Activated CD8-positive, alpha-beta T cell treated with anti-CD3 and anti-CD28 coated beads, Interleukin-2, amount 10 ng/mL, durations not matched to agents 7 days and 5 days (primary cell): ENCODE measurements at regions not wholly inside any gene's neighbourhood (a gene's known extent, or its start where the extent isn't known, plus 50 kb on each side); places are given as distances from the start of the nearest gene placed in this dataset.

Experiments used
- ATAC-seq: fragments of 150-1000 bp; cut with Tn5 transposase; one replicate; pipeline ENCODE4 v1.10.0; 2021; ENCODE audit warnings: moderate library complexity
- CTCF ChIA-PET: fragments of 350-600 bp; sonication (Branson Sonifier 250); formaldehyde crosslinking; loops from one replicate; lab custom pipeline; 2021; ENCODE audit warnings: antibody characterized with exemption; lab: Charles Lee
- POLR2A ChIA-PET: fragments of 350-600 bp; sonication (Branson Sonifier 250); formaldehyde crosslinking; loops from one replicate; lab custom pipeline; 2021; ENCODE audit warnings: antibody characterized with exemption; lab: Charles Lee
- DNase-seq: peaks from one replicate; pipeline ENCODE4 v3.0.0-alpha.2; 2020
- H3K27ac Mint-ChIP-seq: one replicate; pipeline ENCODE4 v1.8.0; 2021; ENCODE audit warnings: mild to moderate bottlenecking, mixed read lengths
- H3K27me3 Mint-ChIP-seq: one replicate; pipeline ENCODE4 v1.8.0; 2021; ENCODE audit warnings: low read depth, mixed read lengths
- H3K36me3 Mint-ChIP-seq: one replicate; pipeline ENCODE4 v1.8.0; 2021; ENCODE audit warnings: low read depth, mixed read lengths
- H3K4me1 Mint-ChIP-seq: one replicate; pipeline ENCODE4 v1.8.0; 2021; ENCODE audit warnings: low read depth, mixed read lengths
- H3K4me3 Mint-ChIP-seq: one replicate; pipeline ENCODE4 v1.8.0; 2021; ENCODE audit warnings: mild to moderate bottlenecking, mixed read lengths
- H3K9me3 Mint-ChIP-seq: one replicate; pipeline ENCODE4 v1.8.0; 2022; ENCODE audit warnings: mixed read lengths; ENCODE audit not compliant: insufficient read depth

DNA sequence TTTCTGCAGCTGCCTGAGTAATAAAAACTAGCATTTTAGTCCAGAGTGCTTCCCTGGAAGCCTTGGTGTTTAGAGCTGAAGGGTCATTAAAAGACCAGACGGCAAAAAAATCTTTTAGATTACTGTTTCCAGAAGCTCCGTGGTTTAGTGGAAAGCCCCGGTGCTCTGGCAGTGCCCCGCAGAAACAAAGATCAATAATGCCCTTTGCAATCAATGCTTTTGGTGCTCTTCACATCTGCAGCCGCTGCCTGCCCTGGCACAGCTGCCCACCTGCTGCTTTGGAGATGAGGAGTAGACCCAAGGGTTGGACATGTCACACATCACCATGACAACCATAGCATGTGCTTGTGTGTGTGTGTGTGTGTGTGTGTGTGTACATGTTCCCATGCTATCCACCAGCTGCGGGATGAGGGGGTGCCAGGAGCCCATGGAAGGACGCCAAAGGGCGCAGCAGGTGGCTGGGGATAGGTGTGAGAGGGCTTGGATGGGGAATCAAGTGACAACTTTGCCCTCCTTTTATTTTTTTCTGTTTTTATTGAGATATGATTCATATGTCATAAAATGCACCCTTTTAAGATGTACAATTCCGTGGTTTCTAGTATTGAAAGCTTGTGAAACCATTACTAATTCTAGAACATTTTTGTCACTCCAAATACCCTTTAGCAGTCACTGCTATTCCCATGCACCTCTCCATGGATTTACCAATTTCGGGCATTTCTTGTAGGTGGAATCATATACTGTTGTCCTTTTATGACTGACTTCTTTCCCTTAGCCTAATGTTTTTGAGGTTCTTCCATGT lies 75.7 kb upstream of the KLHL25 start:
- no peak for DNase-seq
- no peak overlapping the region for H3K4me3 Mint-ChIP-seq
- peaks cover 11% of the 10 kb centered on the region for H3K27me3 Mint-ChIP-seq
- ChIA-PET CTCF (no interaction called here), POLR2A (no interaction called here)
- no peak for ATAC-seq
- H3K4me1 Mint-ChIP-seq, result no peaks in the 10 kb centered on the region
- no peaks in the 10 kb centered on the region for H3K36me3 Mint-ChIP-seq
- H3K9me3 Mint-ChIP-seq, result no peaks in the 10 kb centered on the region
- no peak overlapping the region for H3K27ac Mint-ChIP-seq

DNA sequence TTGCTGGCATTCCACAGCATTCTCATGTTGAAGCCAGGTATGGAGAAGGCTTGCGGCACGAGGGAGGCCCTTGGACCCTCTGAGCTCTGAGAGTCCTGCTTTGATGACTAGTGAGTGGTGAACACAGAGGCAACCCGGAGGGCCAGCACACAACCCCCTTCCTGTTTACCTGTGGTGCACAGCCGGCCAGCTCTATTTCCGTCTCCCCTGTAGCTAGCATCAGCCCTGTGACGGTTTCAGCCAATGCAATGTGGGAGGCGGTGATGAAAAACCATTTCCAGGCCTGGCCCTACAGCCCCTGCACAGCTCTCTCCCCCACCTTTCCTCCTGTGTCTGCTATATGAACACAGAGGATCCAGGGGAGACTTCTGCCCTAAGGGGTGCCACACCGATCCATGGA lies 76.8 kb upstream of the KLHL25 start:
- CTCF ChIA-PET, result no interaction called here
- Mint-ChIP-seq H3K27ac (no peak overlapping the region), H3K9me3 (no peaks in the 10 kb centered on the region), H3K4me1 (no peaks in the 10 kb centered on the region), H3K4me3 (no peak overlapping the region), H3K36me3 (no peaks in the 10 kb centered on the region), H3K27me3 (peaks cover 8% of the 10 kb centered on the region)
- ATAC-seq (no peak), DNase-seq (no peak)
- POLR2A ChIA-PET, result no interaction called here

DNA sequence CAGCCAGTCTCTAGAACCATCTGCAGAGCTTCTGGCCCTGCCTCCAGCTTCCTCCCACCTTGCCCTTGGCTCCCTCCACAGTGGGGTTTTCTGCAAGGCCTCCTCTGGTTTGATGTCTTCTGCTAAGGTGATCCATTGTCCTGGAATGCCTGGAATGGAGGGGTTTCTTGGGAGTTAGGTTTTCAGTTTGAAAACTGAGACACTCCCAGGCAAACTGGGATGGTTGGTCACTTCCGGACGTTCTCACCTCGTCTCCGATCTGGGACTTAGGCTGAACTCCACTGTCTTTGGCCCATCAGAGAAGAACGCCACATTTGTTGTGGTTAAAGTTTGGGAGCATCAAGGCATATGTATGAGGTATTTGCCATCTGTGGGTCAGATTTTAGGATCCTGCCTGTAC lies 77.4 kb upstream of the KLHL25 start:
- POLR2A ChIA-PET, result no interaction called here
- no peak overlapping the region for H3K27ac Mint-ChIP-seq
- CTCF ChIA-PET, result no interaction called here

DNA sequence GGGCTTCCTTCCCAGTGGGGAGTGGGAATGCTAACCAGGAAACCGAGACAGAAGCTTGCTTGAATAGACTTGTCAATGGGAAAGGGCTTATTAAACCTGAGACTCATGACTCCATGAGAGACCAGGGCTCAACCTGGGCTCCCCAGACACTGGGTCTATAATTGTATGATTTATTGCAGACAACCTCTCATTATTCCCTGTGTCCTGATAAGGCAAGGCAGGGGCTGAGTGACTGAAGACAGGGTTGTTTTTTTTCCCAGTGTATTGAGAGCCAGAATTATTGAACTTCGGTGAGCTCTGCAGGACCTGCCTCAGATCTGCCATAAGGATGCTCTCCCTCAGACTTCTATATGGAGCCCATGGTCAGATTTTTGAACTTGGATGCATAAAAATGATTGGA lies 79.5 kb upstream of the KLHL25 start:
- ChIA-PET CTCF (no interaction called here), POLR2A (no interaction called here)
- Mint-ChIP-seq H3K9me3 (no peaks in the 10 kb centered on the region), H3K36me3 (no peaks in the 10 kb centered on the region), H3K4me3 (no peak overlapping the region), H3K27me3 (peaks cover 15% of the 10 kb centered on the region), H3K27ac (no peak overlapping the region), H3K4me1 (no peaks in the 10 kb centered on the region)
- no peak for ATAC-seq
- no peak for DNase-seq

More for the DNA sequence above, 77.4 kb upstream of the KLHL25 start:
- DNase-seq (no peak), ATAC-seq (no peak)
- Mint-ChIP-seq H3K9me3 (no peaks in the 10 kb centered on the region), H3K27me3 (peaks cover 8% of the 10 kb centered on the region), H3K4me1 (no peaks in the 10 kb centered on the region), H3K36me3 (no peaks in the 10 kb centered on the region), H3K4me3 (no peak overlapping the region)

DNA sequence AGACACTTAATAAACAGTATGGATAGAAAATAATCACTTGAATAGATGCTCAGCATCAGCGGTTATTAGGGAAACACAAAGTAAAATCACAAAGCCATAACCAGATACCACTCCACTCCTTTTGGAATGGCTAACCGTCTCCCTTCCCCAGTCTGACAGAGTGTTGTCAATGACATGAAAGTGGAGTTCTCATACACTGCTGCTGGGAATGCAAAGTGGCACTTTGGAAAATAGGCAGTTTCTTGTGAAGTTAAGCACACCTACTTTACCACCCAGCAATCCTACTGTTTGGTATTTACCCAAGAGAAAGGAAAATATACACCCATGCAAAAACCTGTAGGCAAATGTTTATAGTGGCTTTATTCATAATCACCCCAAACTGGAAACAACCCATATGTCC lies 81.0 kb upstream of the KLHL25 start:
- Mint-ChIP-seq H3K27me3 (peaks cover 22% of the 10 kb centered on the region), H3K4me1 (no peaks in the 10 kb centered on the region), H3K27ac (no peak overlapping the region), H3K36me3 (no peaks in the 10 kb centered on the region), H3K9me3 (no peaks in the 10 kb centered on the region), H3K4me3 (no peak overlapping the region)
- DNase-seq, result no peak
- ChIA-PET CTCF (no interaction called here), POLR2A (no interaction called here)
- ATAC-seq, result no peak

DNA sequence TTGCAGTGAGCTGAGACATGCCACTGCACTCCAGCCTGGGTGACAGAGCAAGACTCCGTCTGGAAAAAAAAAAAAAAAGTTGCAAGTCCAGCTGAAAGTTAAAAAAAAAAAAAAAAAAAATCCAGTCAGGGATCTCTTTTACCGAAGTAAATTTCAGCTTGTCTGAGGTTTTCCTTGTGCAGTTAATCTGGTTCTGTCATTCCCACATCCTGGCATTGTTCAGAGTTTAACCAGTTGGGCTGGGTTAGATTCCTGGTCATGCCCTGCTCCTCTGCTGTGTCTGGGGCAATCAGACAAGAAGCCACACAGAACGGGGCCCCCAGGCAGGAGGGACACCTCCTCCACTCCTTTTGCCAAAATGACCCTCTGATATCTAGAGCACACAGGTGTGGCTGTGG lies 84.1 kb upstream of the KLHL25 start:
- DNase-seq (no peak), ATAC-seq (no peak)
- Mint-ChIP-seq H3K36me3 (no peaks in the 10 kb centered on the region), H3K27me3 (peaks cover 21% of the 10 kb centered on the region), H3K4me1 (no peaks in the 10 kb centered on the region), H3K4me3 (no peak overlapping the region), H3K9me3 (no peaks in the 10 kb centered on the region), H3K27ac (no peak overlapping the region)
- ChIA-PET CTCF (no interaction called here), POLR2A (no interaction called here)

DNA sequence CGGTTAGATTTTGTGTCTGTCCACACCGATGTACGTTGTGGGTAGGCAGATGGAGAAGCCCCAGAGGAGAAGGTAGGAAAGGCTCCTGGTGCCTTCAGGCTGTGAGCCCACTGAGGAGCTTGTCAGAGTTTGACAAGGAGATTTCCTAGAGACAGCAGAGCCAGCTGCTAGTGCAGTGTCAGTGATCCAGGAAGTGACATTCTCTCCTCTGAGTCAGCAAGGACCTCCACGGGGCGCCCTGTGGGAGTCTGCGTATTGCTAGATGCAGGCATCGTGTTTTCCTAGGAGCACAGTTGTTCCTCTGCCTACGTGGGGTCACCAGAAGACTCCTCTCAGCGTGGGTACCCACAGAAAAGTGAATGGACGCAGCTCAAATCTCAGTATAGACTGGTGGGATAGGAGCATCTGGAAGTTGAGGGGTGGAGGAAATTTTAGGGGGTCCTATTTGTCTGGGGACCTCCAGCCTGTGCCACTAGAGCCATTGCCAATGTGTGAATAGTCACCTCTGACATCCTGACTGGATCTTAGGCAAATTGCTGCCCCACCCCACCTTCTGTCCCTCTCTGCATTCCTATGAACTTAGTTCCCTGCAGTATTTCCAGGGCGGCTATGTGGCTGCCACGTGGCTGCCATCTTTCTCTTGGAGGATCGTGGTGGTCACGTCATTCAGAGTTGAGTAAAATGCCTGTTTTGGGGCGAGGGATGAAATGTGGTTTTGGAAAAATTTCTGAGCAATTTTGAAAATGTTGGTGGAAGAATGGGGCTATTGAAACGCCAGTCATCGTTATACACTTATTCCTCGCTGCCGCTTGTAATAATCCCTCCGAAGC lies 84.8 kb upstream of the KLHL25 start:
- DNase-seq (no peak), ATAC-seq (no peak)
- H3K4me3 Mint-ChIP-seq, result no peak overlapping the region
- no peaks in the 10 kb centered on the region for H3K4me1 Mint-ChIP-seq
- peaks cover 21% of the 10 kb centered on the region for H3K27me3 Mint-ChIP-seq
- CTCF ChIA-PET, result no interaction called here
- H3K36me3 Mint-ChIP-seq, result no peaks in the 10 kb centered on the region
- POLR2A ChIA-PET, result no interaction called here
- H3K27ac Mint-ChIP-seq, result no peak overlapping the region
- no peaks in the 10 kb centered on the region for H3K9me3 Mint-ChIP-seq

DNA sequence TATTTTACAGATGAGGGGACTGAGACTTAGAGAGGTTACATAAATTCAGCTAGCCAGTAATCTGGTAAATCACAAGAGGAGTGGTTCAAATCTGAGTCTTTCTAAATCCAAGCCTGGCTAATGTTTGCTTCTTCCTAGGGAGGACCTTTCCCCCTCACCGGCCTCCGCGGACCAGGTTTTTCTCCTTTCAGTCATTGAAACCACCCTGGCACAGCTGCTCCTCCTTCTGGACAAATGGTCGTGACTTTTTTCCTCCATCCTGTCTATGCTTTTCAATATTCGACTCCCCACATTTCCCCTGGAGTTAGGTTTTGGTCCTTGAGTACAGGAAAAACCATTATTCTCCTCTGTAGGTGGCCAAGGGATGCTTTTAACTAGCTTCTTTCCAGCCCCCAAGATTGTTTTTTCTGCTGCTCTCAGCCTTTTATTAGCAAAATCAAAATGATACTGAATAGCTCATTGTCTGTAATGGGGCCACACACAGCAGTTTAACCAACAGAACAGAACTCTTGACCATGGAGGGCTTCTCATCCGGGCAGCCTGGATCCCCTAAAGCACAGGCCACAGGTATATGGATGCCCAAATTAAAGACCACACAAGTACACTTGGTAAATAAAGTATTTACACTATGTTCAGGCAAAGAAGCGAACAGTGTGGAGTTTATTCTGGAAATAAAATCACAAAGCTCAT lies 85.9 kb upstream of the KLHL25 start:
- no peaks in the 10 kb centered on the region for H3K9me3 Mint-ChIP-seq
- H3K27ac Mint-ChIP-seq, result no peak overlapping the region
- peaks cover 19% of the 10 kb centered on the region for H3K27me3 Mint-ChIP-seq
- ATAC-seq (no peak), DNase-seq (no peak)
- ChIA-PET CTCF (interaction anchor here (1.1 kb wide), 1 partner anchor 20 kb away, joined by 3 read pairs; no protein-coding TSS in a partner anchor), POLR2A (interaction anchor here (0.6 kb wide), 1 partner anchor 16 kb away, joined by 4 read pairs; no protein-coding TSS in a partner anchor)
- no peaks in the 10 kb centered on the region for H3K4me1 Mint-ChIP-seq
- no peaks in the 10 kb centered on the region for H3K36me3 Mint-ChIP-seq
- no peak overlapping the region for H3K4me3 Mint-ChIP-seq

DNA sequence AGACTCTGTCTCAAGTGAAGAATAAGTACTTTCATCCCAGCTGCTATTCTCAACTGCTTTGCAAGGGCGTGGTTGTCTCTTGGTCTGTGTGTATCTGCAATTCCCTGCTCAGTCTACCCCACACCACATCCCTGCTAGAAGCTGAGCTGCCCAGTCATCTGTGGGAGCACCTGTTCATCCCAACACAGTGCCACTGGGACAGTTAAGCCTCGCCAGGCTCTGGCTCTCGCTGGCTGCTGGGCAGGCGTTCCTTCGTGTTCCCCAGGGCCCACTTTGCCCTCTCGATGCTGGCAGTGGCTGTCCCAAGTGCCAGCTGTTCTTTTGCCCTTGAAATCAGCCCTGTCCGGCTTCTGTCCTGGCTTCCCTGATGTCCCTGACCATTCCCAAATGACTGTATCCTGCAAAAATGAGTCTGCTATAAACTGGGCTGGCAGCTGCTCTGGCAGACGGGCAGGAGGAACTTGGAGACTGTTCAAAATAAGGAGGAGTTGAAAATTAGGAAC lies 91.6 kb upstream of the KLHL25 start:
- H3K9me3 Mint-ChIP-seq, result no peaks in the 10 kb centered on the region
- no peaks in the 10 kb centered on the region for H3K4me1 Mint-ChIP-seq
- no peak for ATAC-seq
- no peak for DNase-seq
- no peaks in the 10 kb centered on the region for H3K36me3 Mint-ChIP-seq
- POLR2A ChIA-PET, result no interaction called here
- no peak overlapping the region for H3K4me3 Mint-ChIP-seq
- H3K27ac Mint-ChIP-seq, result no peak overlapping the region
- no peaks in the 10 kb centered on the region for H3K27me3 Mint-ChIP-seq
- CTCF ChIA-PET, result interaction anchor here (1.3 kb wide), 1 partner anchor 27 kb away, joined by 4 read pairs; no protein-coding TSS in a partner anchor

DNA sequence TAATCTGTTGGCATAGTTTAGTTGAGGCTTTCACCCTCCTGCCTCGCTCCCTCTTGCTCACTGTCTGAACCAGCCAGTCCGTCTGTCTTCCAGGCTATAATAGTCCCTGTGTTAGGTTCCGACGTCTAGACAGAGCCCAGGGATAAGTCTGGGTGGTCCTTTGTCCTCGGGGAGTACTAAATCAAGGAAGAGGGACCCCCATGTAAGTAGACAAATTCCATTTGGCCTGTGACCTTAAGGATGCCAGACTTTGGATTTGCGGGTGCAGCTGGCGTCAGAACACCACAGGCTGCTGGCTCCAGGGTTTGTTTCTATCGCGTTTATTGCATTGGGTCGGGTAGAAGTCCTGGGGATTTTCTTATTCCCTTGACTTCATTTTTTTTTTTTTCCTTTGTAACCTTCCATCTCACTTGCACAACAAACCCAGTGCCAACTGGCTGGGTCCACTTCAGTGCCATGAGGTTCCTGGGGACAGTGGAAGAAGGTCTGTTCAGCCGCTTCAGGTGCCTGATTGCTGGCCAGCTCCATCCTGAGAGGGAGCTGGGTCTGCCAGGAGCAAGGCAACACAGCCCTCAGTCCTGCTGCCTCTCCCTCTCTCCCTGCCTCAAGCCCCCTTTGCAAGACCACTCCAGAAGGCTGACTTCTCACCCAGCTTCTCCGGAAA lies 95.4 kb upstream of the KLHL25 start:
- no peak for ATAC-seq
- no peaks in the 10 kb centered on the region for H3K4me1 Mint-ChIP-seq
- H3K9me3 Mint-ChIP-seq, result no peaks in the 10 kb centered on the region
- ChIA-PET POLR2A (no interaction called here), CTCF (no interaction called here)
- no peak overlapping the region for H3K27ac Mint-ChIP-seq
- no peak overlapping the region for H3K4me3 Mint-ChIP-seq
- no peaks in the 10 kb centered on the region for H3K36me3 Mint-ChIP-seq
- no peak for DNase-seq
- peaks cover 8% of the 10 kb centered on the region for H3K27me3 Mint-ChIP-seq

DNA sequence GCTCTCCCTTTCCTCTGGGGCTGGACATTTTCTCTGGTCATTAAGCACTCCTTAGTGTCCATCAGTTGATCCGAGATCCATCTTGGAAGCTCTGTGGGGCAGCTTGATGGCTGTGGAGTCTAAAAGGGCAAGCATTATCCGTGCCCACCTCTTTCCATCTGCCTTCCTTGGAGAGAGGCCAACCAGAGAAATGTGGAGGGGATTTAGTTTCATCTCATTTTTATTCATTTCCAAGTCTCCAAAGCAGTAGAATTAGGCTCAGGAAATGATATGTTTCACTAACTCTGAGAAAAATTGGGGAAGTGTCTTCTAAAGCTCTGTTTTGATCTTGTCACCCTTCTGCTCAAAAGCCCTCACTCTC lies 95.9 kb upstream of the KLHL25 start:
- Mint-ChIP-seq H3K36me3 (no peaks in the 10 kb centered on the region), H3K27me3 (peaks cover 8% of the 10 kb centered on the region), H3K27ac (no peak overlapping the region), H3K9me3 (no peaks in the 10 kb centered on the region), H3K4me3 (no peak overlapping the region), H3K4me1 (no peaks in the 10 kb centered on the region)
- ChIA-PET CTCF (no interaction called here), POLR2A (no interaction called here)
- ATAC-seq (no peak), DNase-seq (no peak)
